PFSK-1 (cell line): ENCODE measurements at regions not wholly inside any gene's neighbourhood (a gene's known extent, or its start where the extent isn't known, plus 50 kb on each side); places are given as distances from the start of the nearest gene placed in this dataset.

Experiments used
- FOXP2 ChIP-seq: optimal IDR thresholded peaks from 2 replicates; pipeline ENCODE3; 2011; ENCODE audit warnings: borderline replicate concordance, control low read depth, inconsistent platforms; ENCODE audit not compliant: insufficient read depth; ENCODE audit errors: extremely low read length, extremely low read depth
- POLR2AphosphoS5 ChIP-seq: IDR thresholded peaks from 2 replicates; pipeline ENCODE4 v1.6.1; 2012; ENCODE audit warnings: low read depth, mild to moderate bottlenecking, control low read depth, low read length, moderate library complexity
- SIN3A ChIP-seq: IDR thresholded peaks from 2 replicates; pipeline ENCODE4 v1.6.1; 2012; ENCODE audit warnings: mild to moderate bottlenecking, low read length, moderate library complexity, borderline replicate concordance; ENCODE audit not compliant: insufficient read depth
- TAF1 ChIP-seq: IDR thresholded peaks from 2 replicates; pipeline ENCODE4 v1.6.1; 2012; ENCODE audit warnings: low read length, control low read depth, borderline replicate concordance; ENCODE audit not compliant: insufficient read depth
- TF ChIP-seq, protein P1 (sequence below), 2 experiments: IDR thresholded peaks; 2 replicates each; pipeline versions ENCODE4 v1.6.1 to v1.8.0; 2011 to 2012; ENCODE audit warnings: low read depth in 2 of 2, low read length in 2 of 2, control low read depth in 1 of 2, inconsistent platforms in 1 of 2, mild to moderate bottlenecking in 1 of 2, moderate library complexity in 1 of 2; ENCODE audit not compliant: insufficient read depth in 1 of 2

- TF ChIP-seq FOXP2 (no peak), SIN3A (no peak), POLR2AphosphoS5 (no peak), TAF1 (no peak)
- TF ChIP-seq, protein P1, sequence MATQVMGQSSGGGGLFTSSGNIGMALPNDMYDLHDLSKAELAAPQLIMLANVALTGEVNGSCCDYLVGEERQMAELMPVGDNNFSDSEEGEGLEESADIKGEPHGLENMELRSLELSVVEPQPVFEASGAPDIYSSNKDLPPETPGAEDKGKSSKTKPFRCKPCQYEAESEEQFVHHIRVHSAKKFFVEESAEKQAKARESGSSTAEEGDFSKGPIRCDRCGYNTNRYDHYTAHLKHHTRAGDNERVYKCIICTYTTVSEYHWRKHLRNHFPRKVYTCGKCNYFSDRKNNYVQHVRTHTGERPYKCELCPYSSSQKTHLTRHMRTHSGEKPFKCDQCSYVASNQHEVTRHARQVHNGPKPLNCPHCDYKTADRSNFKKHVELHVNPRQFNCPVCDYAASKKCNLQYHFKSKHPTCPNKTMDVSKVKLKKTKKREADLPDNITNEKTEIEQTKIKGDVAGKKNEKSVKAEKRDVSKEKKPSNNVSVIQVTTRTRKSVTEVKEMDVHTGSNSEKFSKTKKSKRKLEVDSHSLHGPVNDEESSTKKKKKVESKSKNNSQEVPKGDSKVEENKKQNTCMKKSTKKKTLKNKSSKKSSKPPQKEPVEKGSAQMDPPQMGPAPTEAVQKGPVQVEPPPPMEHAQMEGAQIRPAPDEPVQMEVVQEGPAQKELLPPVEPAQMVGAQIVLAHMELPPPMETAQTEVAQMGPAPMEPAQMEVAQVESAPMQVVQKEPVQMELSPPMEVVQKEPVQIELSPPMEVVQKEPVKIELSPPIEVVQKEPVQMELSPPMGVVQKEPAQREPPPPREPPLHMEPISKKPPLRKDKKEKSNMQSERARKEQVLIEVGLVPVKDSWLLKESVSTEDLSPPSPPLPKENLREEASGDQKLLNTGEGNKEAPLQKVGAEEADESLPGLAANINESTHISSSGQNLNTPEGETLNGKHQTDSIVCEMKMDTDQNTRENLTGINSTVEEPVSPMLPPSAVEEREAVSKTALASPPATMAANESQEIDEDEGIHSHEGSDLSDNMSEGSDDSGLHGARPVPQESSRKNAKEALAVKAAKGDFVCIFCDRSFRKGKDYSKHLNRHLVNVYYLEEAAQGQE (IDR thresholded peaks at IDR 0.05; ENCODE audit: insufficient read depth in 1 of 2, low read depth in 2 of 2, low read length in 2 of 2): no peak
Observed at GRCh38 chr13:76481738-76482137, 404.5 kb downstream of the KCTD12 start.

- TF ChIP-seq POLR2AphosphoS5: no peak
- TF ChIP-seq, protein P1 (IDR thresholded peaks at IDR 0.05; ENCODE audit: insufficient read depth in 1 of 2, low read depth in 2 of 2, low read length in 2 of 2): no peak
Observed at GRCh38 chr13:76474966-76475365, 411.2 kb downstream of the KCTD12 start.

GRCh38 chr13:76474356-76474755 lies 411.8 kb downstream of the KCTD12 start:
- no peak for TF ChIP-seq SIN3A
- TF ChIP-seq FOXP2: no peak
- TF ChIP-seq TAF1: no peak
- TF ChIP-seq, protein P1 (IDR thresholded peaks at IDR 0.05; ENCODE audit: insufficient read depth in 1 of 2, low read depth in 2 of 2, low read length in 2 of 2): no peak
- TF ChIP-seq POLR2AphosphoS5: no peak

DNA sequence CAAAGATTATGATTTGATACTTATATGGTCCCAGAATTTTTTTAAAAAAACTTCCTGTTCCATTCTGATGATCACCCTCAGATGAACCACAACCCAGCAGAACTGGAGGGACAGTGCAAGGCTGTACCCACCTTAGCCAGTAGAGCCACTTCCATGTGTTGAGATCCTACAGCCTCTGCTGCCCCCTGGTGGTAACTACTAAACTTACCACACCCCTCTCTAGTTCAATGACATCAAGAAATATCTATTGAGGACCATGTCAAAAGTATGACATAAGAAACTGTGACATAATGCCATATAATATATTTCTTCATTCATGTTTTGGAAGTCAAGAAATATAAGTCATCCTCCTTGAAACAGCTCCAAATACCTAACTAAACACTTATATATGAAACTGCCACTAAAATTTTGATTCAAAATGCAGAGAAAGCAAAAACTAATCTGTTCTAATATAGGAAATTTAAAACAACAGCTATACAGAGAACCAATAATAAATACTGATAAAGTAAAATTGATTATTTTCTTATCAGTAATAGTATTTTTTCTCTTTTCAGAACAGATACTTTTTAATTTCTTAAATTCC lies 412.6 kb downstream of the KCTD12 start:
- TF ChIP-seq SIN3A (no peak), POLR2AphosphoS5 (no peak), TAF1 (no peak), FOXP2 (no peak)
- TF ChIP-seq, protein P1 (IDR thresholded peaks at IDR 0.05; ENCODE audit: insufficient read depth in 1 of 2, low read depth in 2 of 2, low read length in 2 of 2): no peak

- no peak for TF ChIP-seq POLR2AphosphoS5
- TF ChIP-seq, protein P1 (IDR thresholded peaks at IDR 0.05; ENCODE audit: insufficient read depth in 1 of 2, low read depth in 2 of 2, low read length in 2 of 2): no peak
- no peak for TF ChIP-seq TAF1
- TF ChIP-seq SIN3A: no peak
- no peak for TF ChIP-seq FOXP2
Observed at GRCh38 chr13:76472916-76473315, 413.3 kb downstream of the KCTD12 start.
